ENCODE measurements at regions not wholly inside any gene's neighbourhood (a gene's known extent, or its start where the extent isn't known, plus 50 kb on each side); places are given as distances from the start of the nearest gene placed in this dataset.

- H3K27ac Mint-ChIP-seq = no peak overlapping the region
Measured at GRCh38 chr6:4693173-4693970, 82.8 kb upstream of the CDYL start.

GRCh38 chr6:4692664-4693063 is 83.5 kb upstream of the CDYL start:
- Histone ChIP-seq H3K4me1 (ENCODE audit: control insufficient read depth, insufficient read depth, low read length) (no peaks in the 10 kb centered on the region), H3K27me3 (ENCODE audit: control insufficient read depth, insufficient read depth, low read length, poor library complexity, severe bottlenecking) (no peaks in the 10 kb centered on the region), H3K27ac (ENCODE audit: low read depth, low read length) (no peak overlapping the region), H3K9me3 (ENCODE audit: control insufficient read depth, low read length) (peaks cover 4% of the 10 kb centered on the region), H3K36me3 (ENCODE audit: control insufficient read depth, insufficient read depth, low read length) (no peaks in the 10 kb centered on the region), H3K4me3 (ENCODE audit: low read length) (no peak overlapping the region), H3K9ac (ENCODE audit: extremely low read depth, low read length, poor library complexity, severe bottlenecking) (no peak overlapping the region)
- H3K27ac Mint-ChIP-seq = no peak overlapping the region
- WGBS, 2 experiments (ENCODE audit: insufficient coverage in 1 of 2, insufficient read length in 1 of 2) = 96 to 100% methylated on average over 2 of the region's 3 CpGs
- no peaks in the 10 kb centered on the region for H3K4me1 Mint-ChIP-seq
- H3K9me3 Mint-ChIP-seq = peaks cover 13% of the 10 kb centered on the region
- H3K4me3 Mint-ChIP-seq = no peak overlapping the region
- H3K36me3 Mint-ChIP-seq (ENCODE audit: low read depth) = no peaks in the 10 kb centered on the region
- DNase-seq = no peak
- H3K27me3 Mint-ChIP-seq (ENCODE audit: insufficient read depth) = no peaks in the 10 kb centered on the region
- no peak for TF ChIP-seq CTCF (conservative IDR thresholded peaks at IDR 0.05)

More at GRCh38 chr6:4693173-4693970, 82.8 kb upstream of the CDYL start:
- H3K9ac ChIP-seq (ENCODE audit: extremely low read depth, low read length, poor library complexity, severe bottlenecking) = no peak overlapping the region
- H3K4me3 ChIP-seq (ENCODE audit: low read length) = no peak overlapping the region
- Mint-ChIP-seq H3K36me3 (ENCODE audit: low read depth) (no peaks in the 10 kb centered on the region), H3K4me1 (no peaks in the 10 kb centered on the region), H3K4me3 (no peak overlapping the region), H3K9me3 (peaks cover 13% of the 10 kb centered on the region), H3K27me3 (ENCODE audit: insufficient read depth) (no peaks in the 10 kb centered on the region)
- WGBS, 2 experiments (ENCODE audit: insufficient coverage in 1 of 2, insufficient read length in 1 of 2) = 91 to 100% methylated on average over 2 to 4 of the region's 4 CpGs
- DNase-seq = no peak
- peaks cover 4% of the 10 kb centered on the region for H3K9me3 ChIP-seq (ENCODE audit: control insufficient read depth, low read length)
- H3K36me3 ChIP-seq (ENCODE audit: control insufficient read depth, insufficient read depth, low read length) = no peaks in the 10 kb centered on the region
- H3K27ac ChIP-seq (ENCODE audit: low read depth, low read length) = no peak overlapping the region
- TF ChIP-seq CTCF (conservative IDR thresholded peaks at IDR 0.05) = no peak
- no peaks in the 10 kb centered on the region for H3K4me1 ChIP-seq (ENCODE audit: control insufficient read depth, insufficient read depth, low read length)
- no peaks in the 10 kb centered on the region for H3K27me3 ChIP-seq (ENCODE audit: control insufficient read depth, insufficient read depth, low read length, poor library complexity, severe bottlenecking)

GRCh38 chr6:4687989-4688947 is 87.9 kb upstream of the CDYL start:
- no peak overlapping the region for H3K4me3 ChIP-seq (ENCODE audit: low read length)
- H3K4me1 ChIP-seq (ENCODE audit: control insufficient read depth, insufficient read depth, low read length) = no peaks in the 10 kb centered on the region
- H3K27me3 ChIP-seq (ENCODE audit: control insufficient read depth, insufficient read depth, low read length, poor library complexity, severe bottlenecking) = no peaks in the 10 kb centered on the region
- peaks cover 4% of the 10 kb centered on the region for H3K9me3 ChIP-seq (ENCODE audit: control insufficient read depth, low read length)
- DNase-seq = no peak
- no peak overlapping the region for H3K27ac ChIP-seq (ENCODE audit: low read depth, low read length)
- 81 to 91% methylated on average over 12 to 14 of the region's 14 CpGs for WGBS, 2 experiments (ENCODE audit: insufficient coverage in 1 of 2, insufficient read length in 1 of 2)
- Mint-ChIP-seq H3K36me3 (ENCODE audit: low read depth) (no peaks in the 10 kb centered on the region), H3K9me3 (peaks cover 13% of the 10 kb centered on the region), H3K4me3 (no peak overlapping the region), H3K27ac (no peak overlapping the region), H3K27me3 (ENCODE audit: insufficient read depth) (no peaks in the 10 kb centered on the region), H3K4me1 (peaks cover 16% of the 10 kb centered on the region)
- TF ChIP-seq CTCF (conservative IDR thresholded peaks at IDR 0.05) = no peak
- no peak overlapping the region for H3K9ac ChIP-seq (ENCODE audit: extremely low read depth, low read length, poor library complexity, severe bottlenecking)
- no peaks in the 10 kb centered on the region for H3K36me3 ChIP-seq (ENCODE audit: control insufficient read depth, insufficient read depth, low read length)

All from endodermal cell (in vitro differentiated cells).